GM12878 (cell line): ENCODE measurements at regions not wholly inside any gene's neighbourhood (a gene's known extent, or its start where the extent isn't known, plus 50 kb on each side); places are given as distances from the start of the nearest gene placed in this dataset.
"Not testable (repeated sequence)": the region's sequence is repeated elsewhere in the genome, so short reads cannot be mapped to it uniquely, and the experiment has no call there.

Source experiments
- ATAC-seq: fragments of 200-7000 bp; cut with Tn5 transposase; 3 replicates; pipeline ENCODE4 v1.9.1; 2020; ENCODE audit warnings: mild to moderate bottlenecking, moderate library complexity
- BruUV-seq: library from RNA; stranded (reverse); fragments of 400-500 nt; replicated peaks from 2 replicates; lab custom pipeline; 2021; lab: Mats Ljungman, UMichigan
- CTCF ChIA-PET: fragments of 300-600 bp; sonication (Branson Sonifier 250); formaldehyde crosslinking; extraction: SDS; loops from one replicate; lab custom pipeline; 2021; ENCODE audit warnings: inconsistent platforms; lab: Yijun Ruan, JAX
- POLR2A ChIA-PET: fragments of 350-600 bp; formaldehyde crosslinking; extraction: SDS; loops from one replicate; lab custom pipeline; 2021; ENCODE audit warnings: inconsistent platforms; lab: Charles Lee
- RAD21 ChIA-PET: fragments of 300-600 bp; sonication (Branson Sonifier 250); formaldehyde crosslinking; loops from one replicate; lab custom pipeline; 2023; ENCODE audit warnings: antibody characterized with exemption; ENCODE audit not compliant: unreplicated experiment; lab: Charles Lee
- SMC1A ChIA-PET: fragments of 300-600 bp; sonication (Branson Sonifier 250); formaldehyde crosslinking; loops from one replicate; lab custom pipeline; 2023; ENCODE audit not compliant: unreplicated experiment, uncharacterized antibody; lab: Charles Lee
- DNase-seq: peaks from one replicate; pipeline ENCODE4 v3.0.0-alpha.2; 2011; ENCODE audit warnings: low read depth, low spot score
- FAIRE-seq: peaks from 3 replicates; lab custom pipeline; 2011; peaks lifted over from hg19 to GRCh38; lab: Jason Lieb, UNC
- H2AFZ ChIP-seq: 2 replicates; pipeline ENCODE4 v1.6.0; 2011; ENCODE audit warnings: low read depth, low read length, control low read depth; ENCODE audit not compliant: control insufficient read depth
- H3K27ac ChIP-seq: 2 replicates; pipeline ENCODE4 v1.5.1; 2011; ENCODE audit warnings: control low read depth; ENCODE audit not compliant: control insufficient read depth, insufficient read depth
- H3K27me3 ChIP-seq, 2 experiments: replicated peaks in 1 of 2; 2 replicates each; pipeline versions ENCODE4 v1.6.0 to v1.6.1; 2011; ENCODE audit warnings: low read length in 1 of 2; ENCODE audit not compliant: control insufficient read depth in 2 of 2, insufficient read depth in 2 of 2
- H3K36me3 ChIP-seq, 2 experiments: 2 replicates each; pipeline ENCODE4 v1.5.1; 2011; ENCODE audit warnings: low read length in 1 of 2; ENCODE audit not compliant: control insufficient read depth in 2 of 2, insufficient read depth in 2 of 2
- H3K4me1 ChIP-seq: 2 replicates; pipeline ENCODE4 v1.6.1; 2011; ENCODE audit warnings: mild to moderate bottlenecking, low read length, moderate library complexity, mixed read lengths; ENCODE audit not compliant: control insufficient read depth, insufficient read depth
- H3K4me2 ChIP-seq: 2 replicates; pipeline ENCODE4 v1.6.0; 2011; ENCODE audit warnings: control low read depth; ENCODE audit not compliant: control insufficient read depth, insufficient read depth
- H3K4me3 ChIP-seq: fragments of 200-600 bp; sonication (generic); 2 replicates; pipeline ENCODE4 v1.5.1; 2016
- H3K79me2 ChIP-seq: 2 replicates; pipeline ENCODE4 v1.6.0; 2011; ENCODE audit warnings: low read length; ENCODE audit not compliant: control insufficient read depth, insufficient read depth
- H3K9ac ChIP-seq: 2 replicates; pipeline ENCODE4 v1.8.0; 2011; ENCODE audit warnings: low read length, control low read depth, mixed read lengths; ENCODE audit not compliant: control insufficient read depth, insufficient read depth
- H3K9me3 ChIP-seq: replicated peaks from 3 replicates; pipeline ENCODE4 v1.5.1; 2011; ENCODE audit warnings: mild to moderate bottlenecking, low read length; ENCODE audit not compliant: control insufficient read depth, insufficient read depth
- H4K20me1 ChIP-seq: 2 replicates; pipeline ENCODE4 v1.6.0; 2011; ENCODE audit not compliant: control insufficient read depth, insufficient read depth
- SIX5 ChIP-seq: IDR thresholded peaks from 2 replicates; pipeline ENCODE4 v1.6.1; 2011; ENCODE audit warnings: mild to moderate bottlenecking, low read depth, low read length, moderate library complexity; ENCODE audit not compliant: severe bottlenecking
- WGBS: methylation state at CpG from one replicate; pipeline ENCODE4 v1.1.6; 2016; ENCODE audit warnings: low lambda C conversion rate; ENCODE audit not compliant: insufficient replicate concordance, insufficient coverage; ENCODE audit errors: missing lambda C conversion rate; 5-methylcytosine and 5-hydroxymethylcytosine counted together
- in situ Hi-C: fragments of 300-500 bp; cut with MboI; formaldehyde crosslinking; loops from 9 replicates; pipeline ENCODE4 v1.14.3; 2018; ENCODE audit warnings: mixed read lengths
- intact Hi-C: fragments of 100-400 bp; cut with micrococcal nuclease; formaldehyde crosslinking; loops from one replicate; pipeline ENCODE4 v1.14.2; 2022; ENCODE audit not compliant: unreplicated experiment
- TF ChIP-seq, protein P1 (sequence below): fragments of 450-650 bp; formaldehyde crosslinking; IDR thresholded peaks from 2 replicates; pipeline ENCODE4 v1.5.0; 2022; ENCODE audit warnings: mild to moderate bottlenecking, missing genetic modification characterization

DNA sequence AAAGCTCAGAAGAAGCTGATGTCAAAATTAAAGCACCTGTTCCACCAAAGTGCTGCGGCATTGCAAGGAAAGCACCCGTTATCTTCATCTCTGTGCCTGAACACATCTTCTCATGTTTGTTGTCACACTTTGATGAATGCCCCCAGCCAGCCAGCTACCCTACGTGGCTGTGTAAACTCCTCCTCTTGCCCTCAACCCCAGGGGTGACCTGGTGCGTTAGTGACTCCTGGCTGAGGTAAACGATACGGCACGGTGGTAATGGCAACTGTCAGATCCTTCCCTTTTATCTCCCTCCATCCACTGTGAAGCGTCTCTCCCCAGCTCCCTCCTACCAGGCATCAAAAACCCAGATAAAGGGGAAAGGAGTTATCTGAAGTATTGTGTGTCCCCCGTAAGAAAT, 90.6 kb upstream of the WWC2 start:
- Histone ChIP-seq H3K4me3 (no peak overlapping the region), H3K36me3 (no peaks in the 10 kb centered on the region), H3K9me3 (no peaks in the 10 kb centered on the region; the same call in 2 of the 3 replicates), H2AFZ (no peak overlapping the region), H3K79me2 (no peaks in the 10 kb centered on the region), H3K4me2 (no peak overlapping the region), H3K27ac (no peak overlapping the region), H4K20me1 (no peaks in the 10 kb centered on the region), H3K9ac (no peak overlapping the region), H3K4me1 (no peaks in the 10 kb centered on the region), H3K27me3 (no peaks in the 10 kb centered on the region; a peak in 2 of 4 replicates)
- ATAC-seq, result no peak
- 12% methylated on average over 9 of the region's 9 CpGs for WGBS
- CTCF ChIA-PET, result interaction anchor here (0.7 kb wide), 1 partner anchor 253 kb away, joined by 3 read pairs; no protein-coding TSS in a partner anchor
- in situ Hi-C loops, result no loop called here
- SMC1A ChIA-PET, result interaction anchor here (0.6 to 1.5 kb wide), 3 partner anchors 17 to 70 kb away, joined by 3 to 5 read pairs (median 3); no protein-coding TSS in a partner anchor
- DNase-seq, result no peak
- POLR2A ChIA-PET, result no interaction called here
- RAD21 ChIA-PET, result interaction anchor here (1.2 kb wide), 1 partner anchor 71 kb away, joined by 4 read pairs; no protein-coding TSS in a partner anchor
- no peak for FAIRE-seq
- intact Hi-C loops, result no loop called here
- no peak for TF ChIP-seq SIX5
- TF ChIP-seq, protein P1, sequence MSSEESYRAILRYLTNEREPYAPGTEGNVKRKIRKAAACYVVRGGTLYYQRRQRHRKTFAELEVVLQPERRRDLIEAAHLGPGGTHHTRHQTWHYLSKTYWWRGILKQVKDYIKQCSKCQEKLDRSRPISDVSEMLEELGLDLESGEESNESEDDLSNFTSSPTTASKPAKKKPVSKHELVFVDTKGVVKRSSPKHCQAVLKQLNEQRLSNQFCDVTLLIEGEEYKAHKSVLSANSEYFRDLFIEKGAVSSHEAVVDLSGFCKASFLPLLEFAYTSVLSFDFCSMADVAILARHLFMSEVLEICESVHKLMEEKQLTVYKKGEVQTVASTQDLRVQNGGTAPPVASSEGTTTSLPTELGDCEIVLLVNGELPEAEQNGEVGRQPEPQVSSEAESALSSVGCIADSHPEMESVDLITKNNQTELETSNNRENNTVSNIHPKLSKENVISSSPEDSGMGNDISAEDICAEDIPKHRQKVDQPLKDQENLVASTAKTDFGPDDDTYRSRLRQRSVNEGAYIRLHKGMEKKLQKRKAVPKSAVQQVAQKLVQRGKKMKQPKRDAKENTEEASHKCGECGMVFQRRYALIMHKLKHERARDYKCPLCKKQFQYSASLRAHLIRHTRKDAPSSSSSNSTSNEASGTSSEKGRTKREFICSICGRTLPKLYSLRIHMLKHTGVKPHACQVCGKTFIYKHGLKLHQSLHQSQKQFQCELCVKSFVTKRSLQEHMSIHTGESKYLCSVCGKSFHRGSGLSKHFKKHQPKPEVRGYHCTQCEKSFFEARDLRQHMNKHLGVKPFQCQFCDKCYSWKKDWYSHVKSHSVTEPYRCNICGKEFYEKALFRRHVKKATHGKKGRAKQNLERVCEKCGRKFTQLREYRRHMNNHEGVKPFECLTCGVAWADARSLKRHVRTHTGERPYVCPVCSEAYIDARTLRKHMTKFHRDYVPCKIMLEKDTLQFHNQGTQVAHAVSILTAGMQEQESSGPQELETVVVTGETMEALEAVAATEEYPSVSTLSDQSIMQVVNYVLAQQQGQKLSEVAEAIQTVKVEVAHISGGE (CRISPR knock-in tag), result no peak
- BruUV-seq, result no TSS peak

DNA sequence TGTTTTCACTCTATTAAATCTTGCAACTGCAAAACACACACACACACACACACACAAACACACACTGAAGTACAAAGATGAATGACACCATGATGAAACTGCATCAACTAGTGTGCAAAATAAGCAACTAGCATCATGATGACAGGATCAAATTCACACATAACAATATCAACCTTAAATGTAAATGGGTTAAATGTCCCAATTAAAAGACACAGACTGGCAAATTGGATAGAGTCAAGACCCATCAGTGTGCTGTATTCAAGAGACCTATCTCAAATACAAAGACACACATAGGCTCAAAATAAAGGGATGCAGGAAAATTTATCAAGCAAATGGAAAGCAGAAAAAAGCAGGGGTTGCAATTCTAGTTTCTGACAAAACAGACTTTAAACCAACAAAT, 87.2 kb upstream of the DCTD start:
- H2AFZ ChIP-seq, POLR2A ChIA-PET, H3K79me2 ChIP-seq, ATAC-seq, in situ Hi-C loops, H3K4me2 ChIP-seq, H3K9ac ChIP-seq, H4K20me1 ChIP-seq, H3K4me1 ChIP-seq, H3K27me3 ChIP-seq, intact Hi-C loops, RAD21 ChIA-PET, BruUV-seq, CTCF ChIA-PET, FAIRE-seq, H3K27ac ChIP-seq, H3K36me3 ChIP-seq, H3K4me3 ChIP-seq, H3K9me3 ChIP-seq, DNase-seq: not testable (repeated sequence)
- SMC1A ChIA-PET, result interaction anchor here (0.6 to 1.4 kb wide), 2 partner anchors 9 to 255 kb away, joined by 3 to 4 read pairs; no protein-coding TSS in a partner anchor
